ENCODE measurements at regions not wholly inside any gene's neighbourhood (a gene's known extent, or its start where the extent isn't known, plus 50 kb on each side); places are given as distances from the start of the nearest gene placed in this dataset.

GRCh38 chr11:128327274-128327673 lies 260.1 kb downstream of the ETS1 start:
- no peak for DNase-seq

GRCh38 chr11:128326791-128327190 lies 260.6 kb downstream of the ETS1 start:
- DNase-seq: no peak

- no peak for DNase-seq
These were observed 262.7 kb downstream of the ETS1 start for GRCh38 chr11:128324531-128325141.

DNA sequence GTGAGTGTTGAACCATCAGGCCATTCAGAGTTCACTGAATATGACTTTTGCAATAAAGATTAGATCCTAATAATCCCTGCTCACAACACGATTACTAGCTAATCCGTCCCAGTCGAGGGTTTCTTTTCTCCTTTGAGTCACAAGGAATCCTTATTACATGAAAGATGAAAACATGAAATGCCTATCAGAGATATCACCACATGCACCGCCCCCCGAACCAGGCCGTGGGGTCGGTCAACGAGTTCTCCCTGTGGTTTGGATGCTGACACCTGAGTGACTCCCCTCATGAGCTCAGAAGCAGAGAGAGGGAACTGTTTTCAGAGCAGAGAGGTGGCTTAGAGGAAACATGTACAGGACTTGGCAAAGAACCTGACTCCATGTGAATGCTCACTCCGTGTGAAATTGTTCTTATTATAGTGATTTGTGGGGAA lies 263.3 kb downstream of the ETS1 start:
- DNase-seq: no peak

- DNase-seq: no peak
These were observed 264.0 kb downstream of the ETS1 start for GRCh38 chr11:128323381-128323780.

- DNase-seq: no peak
These were observed 268.4 kb downstream of the ETS1 start for GRCh38 chr11:128318856-128319474.

DNA sequence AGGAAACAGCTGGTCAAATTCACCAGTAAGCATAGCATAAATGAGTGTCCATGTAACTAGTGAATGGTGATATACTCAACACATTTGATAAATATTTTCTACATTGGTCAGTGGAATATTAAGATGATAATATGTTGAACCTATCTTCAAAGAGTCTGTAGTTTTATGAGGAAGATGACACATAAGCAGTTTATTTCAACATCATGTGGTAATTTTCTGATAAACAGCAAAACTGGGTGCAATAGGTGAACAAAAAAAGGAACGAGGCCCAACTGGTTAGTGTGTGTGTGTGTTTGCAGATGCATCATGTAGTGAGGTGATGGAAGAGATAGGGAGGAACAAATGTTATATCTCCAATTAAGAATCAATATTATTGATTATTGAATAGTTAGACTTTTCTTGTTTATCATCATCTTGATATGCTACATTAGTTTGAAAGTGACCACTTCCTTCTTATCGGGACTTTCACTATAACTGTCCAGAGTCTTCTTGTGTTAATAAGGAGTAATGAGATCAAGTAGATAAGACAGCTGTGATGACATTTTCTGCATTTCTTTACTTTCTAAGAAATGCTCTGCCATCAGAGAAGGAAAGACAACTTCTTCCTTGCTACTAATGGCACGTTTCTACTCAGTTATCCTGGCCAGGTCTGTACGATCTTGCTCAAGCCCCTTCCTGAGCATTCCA lies 270.7 kb downstream of the ETS1 start:
- DNase-seq: no peak

DNA sequence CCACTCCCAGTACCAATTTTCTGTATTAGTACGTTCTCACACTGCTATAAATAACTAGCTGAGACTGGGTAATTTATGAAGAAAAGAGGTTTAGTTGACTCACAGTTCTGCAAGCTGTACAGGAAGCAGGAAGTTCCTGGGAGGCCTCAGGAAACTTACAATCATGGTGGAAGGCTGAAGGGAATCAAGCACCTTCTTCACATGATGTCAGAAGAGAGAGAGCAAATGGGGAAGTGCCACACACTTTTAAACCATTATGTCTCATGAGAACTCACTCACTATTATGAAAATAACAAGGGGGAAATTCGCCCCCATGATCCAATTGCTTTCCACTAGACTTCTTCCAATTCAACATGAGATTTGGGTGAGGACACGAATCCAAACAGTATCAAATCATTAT lies 271.4 kb downstream of the ETS1 start:
- DNase-seq: no peak

GRCh38 chr11:128313931-128314330 lies 273.4 kb downstream of the ETS1 start:
- DNase-seq: no peak

- no peak for DNase-seq
These were observed 275.3 kb downstream of the ETS1 start for GRCh38 chr11:128311742-128312719.

GRCh38 chr11:128310676-128311445 lies 276.5 kb downstream of the ETS1 start:
- DNase-seq: no peak

DNA sequence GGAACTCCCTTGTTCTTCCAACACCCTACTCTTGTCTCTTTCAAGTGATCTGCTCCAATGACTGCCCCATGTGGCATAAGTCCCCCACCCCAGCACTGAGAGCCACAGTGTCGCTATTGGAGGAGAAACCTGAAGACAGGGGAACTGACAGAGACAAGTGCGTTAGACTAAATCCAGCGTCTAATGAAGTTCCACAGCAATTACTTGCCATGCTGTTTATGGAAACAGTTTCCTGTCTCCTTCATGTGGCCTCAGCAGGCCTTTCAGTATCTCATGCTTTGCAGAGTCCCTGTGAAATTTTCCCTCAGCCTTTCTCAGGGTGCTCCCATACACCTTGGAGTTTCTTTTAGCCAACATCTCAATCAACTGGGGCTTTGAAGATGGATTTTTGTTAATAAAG lies 277.4 kb downstream of the ETS1 start:
- no peak for DNase-seq

GRCh38 chr11:128308794-128309193 lies 278.6 kb downstream of the ETS1 start:
- DNase-seq: no peak

GRCh38 chr11:128305588-128305987 lies 281.8 kb downstream of the ETS1 start:
- no peak for DNase-seq

DNA sequence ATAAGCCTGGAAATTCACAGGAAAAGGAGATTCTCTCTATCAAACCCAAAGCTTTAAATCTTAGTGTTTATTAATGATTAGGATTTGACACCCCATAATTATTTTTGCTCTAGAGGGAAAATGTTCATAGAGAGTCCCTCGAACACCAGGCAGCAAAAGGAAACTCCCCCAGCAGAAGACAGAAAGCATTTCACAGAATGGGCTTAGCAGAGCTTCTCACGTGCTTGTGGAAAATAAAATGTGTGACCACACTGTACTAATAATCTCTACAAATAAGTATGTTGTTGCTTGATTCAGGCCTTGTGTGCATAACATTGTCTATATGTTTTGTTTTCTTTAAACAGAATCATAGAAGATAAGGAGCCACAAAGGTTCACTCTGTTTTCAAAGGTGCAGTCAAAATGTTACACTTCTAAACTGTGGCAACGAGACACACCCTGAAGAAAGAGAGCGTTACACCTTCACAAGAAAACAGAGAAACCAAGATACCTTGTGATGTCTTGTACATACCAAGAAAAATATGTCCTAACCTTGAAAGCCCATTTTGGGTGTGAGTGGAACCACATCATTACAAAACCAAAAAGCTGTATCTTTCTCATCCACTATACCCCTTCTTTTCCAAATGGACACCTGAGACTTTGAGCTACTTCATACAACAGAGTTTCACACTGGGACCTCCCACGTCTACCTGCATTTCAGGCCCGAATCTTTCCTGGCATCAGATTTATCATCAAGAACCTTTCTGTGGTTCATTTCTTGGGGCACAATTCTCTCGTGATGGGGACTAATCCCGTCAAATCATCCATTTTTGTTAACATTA lies 282.5 kb downstream of the ETS1 start:
- DNase-seq: no peak

DNA sequence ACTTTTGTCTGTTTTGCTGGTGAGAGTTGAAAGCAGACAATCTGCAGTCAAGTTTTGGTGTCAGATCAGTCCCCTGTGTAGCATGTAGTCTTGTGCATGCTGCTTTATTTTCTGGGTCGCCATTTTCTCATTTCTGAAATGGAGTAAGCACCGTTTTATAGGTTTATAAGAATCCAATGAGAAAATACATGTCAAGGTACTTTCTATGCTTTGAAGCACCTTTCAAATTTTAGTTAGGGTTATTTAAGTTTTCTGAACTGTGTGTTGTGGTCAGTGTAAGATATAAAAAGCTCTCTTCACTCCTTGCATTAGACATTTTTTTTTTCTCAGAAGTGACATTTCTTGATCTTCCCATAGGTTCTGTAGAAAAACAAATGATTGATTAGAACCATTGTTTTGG lies 283.2 kb downstream of the ETS1 start:
- DNase-seq: no peak

GRCh38 chr11:128303383-128303782 lies 284.0 kb downstream of the ETS1 start:
- DNase-seq: no peak

- DNase-seq: no peak
These were observed 284.8 kb downstream of the ETS1 start for GRCh38 chr11:128302425-128303186.

GRCh38 chr11:128301756-128302155 lies 285.6 kb downstream of the ETS1 start:
- no peak for DNase-seq

- no peak for DNase-seq
These were observed 286.6 kb downstream of the ETS1 start for GRCh38 chr11:128300785-128301184.
